ENCODE measurements at regions not wholly inside any gene's neighbourhood (a gene's known extent, or its start where the extent isn't known, plus 50 kb on each side); places are given as distances from the start of the nearest gene placed in this dataset.

DNA sequence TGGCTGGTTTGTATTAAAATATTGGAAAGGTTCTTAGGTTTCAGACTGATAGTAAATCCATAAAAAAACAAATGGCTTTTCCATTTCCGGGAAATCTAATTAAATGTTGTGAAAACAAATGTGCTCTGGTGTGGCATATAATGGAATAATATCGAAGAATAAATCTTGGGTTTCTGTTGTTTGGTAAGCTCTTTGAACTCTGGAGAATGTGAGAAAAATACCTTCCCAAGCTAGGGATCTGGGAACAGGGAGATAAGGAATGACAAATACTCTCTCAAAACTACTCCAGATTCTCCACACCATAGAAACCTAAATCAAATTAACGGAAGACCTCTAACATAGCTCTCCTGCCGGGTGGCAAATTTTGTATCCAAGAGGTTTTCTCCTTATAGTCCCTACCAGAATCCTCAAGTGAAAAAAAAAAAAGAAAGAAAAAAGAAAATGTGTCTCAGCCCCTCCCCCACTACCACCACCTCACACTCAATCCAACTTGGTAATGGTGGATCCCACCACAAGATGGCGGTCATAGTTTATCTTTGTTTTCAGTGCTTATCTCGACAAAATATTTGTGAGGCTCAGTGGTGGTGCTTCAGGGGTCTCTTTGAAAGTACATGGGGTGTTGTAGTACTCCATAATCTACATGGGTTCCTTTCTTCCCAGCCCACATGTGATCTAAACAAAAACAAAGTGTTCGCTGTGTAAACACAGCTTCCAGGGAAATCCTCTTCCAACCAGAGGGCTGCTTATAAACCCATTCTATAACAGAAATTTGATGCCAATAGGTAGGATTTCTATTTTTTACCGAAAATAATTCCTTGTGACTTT, 54.5 kb upstream of the FST start:
- DNase-seq (ENCODE audit: low spot score), result no peak
- intact Hi-C loops (cut with DNase I), result loop anchor here (5.0 to 10.0 kb wide), 2 partner anchors 161 to 259 kb away; no protein-coding TSS in a partner anchor

DNA sequence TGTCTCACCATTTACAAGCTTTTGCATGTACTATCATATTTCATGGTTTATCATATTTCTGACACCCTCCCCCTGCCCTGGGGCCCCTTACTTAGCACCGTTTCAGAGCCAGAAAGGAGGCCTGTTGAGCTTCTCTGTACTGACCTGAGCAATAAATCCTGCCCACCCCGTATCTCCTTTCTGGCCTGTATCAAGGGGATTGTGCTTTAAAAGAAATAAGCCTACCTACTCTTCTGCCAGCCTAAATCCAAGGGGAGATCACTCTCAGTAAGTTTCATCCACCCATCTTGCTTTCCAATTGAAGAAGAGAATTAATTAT, 54.0 kb upstream of the FST start:
- DNase-seq (ENCODE audit: low spot score), result no peak
- intact Hi-C loops (cut with DNase I), result loop anchor here (5.0 to 10.0 kb wide), 2 partner anchors 162 to 259 kb away; no protein-coding TSS in a partner anchor

DNA sequence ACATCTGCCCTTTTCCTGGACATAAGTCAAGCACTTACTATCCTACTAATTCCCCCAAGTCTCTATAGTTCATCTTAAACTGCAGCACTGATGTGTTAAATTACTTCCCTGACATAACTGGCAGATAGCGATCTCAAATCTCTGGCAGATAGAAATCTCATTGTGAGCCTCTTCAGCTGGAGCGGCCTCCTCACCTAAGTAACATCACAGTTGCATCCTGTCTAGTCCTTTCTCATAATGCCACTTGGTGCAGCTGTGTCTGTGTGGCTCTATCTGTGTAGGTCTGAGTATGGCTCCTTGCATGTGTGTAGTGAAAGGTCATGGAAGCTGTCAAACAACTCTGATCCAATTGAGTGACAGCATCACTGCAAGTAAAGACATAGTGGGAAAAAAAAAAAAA, 53.6 kb upstream of the FST start:
- intact Hi-C loops (cut with DNase I), result loop anchor here (5.0 to 10.0 kb wide), 2 partner anchors 162 to 260 kb away; no protein-coding TSS in a partner anchor

DNA sequence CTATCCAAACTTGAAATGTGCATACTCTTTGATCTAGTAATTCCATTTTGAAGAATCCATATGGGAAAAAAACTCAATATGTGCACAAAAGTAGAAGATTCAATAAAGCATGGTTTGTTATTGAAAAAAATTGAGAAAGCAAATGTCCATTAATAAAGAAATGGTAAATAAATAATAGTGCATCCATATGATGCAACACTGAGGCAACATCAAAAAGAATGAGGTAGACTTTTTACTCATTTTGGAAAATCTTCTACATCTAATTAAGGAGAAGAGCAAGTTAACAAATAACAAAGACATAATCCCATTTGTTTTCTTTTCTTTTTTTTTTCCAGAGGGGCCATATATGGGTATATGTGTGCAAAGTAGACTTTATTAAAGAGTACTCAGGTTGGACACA, 52.5 kb upstream of the FST start:
- DNase-seq (ENCODE audit: low spot score), result no peak
- intact Hi-C loops (cut with DNase I), result loop anchor here (5.0 to 10.0 kb wide), 2 partner anchors 163 to 261 kb away; no protein-coding TSS in a partner anchor

More for the DNA sequence above, 53.6 kb upstream of the FST start:
- no peak for DNase-seq (ENCODE audit: low spot score)

DNA sequence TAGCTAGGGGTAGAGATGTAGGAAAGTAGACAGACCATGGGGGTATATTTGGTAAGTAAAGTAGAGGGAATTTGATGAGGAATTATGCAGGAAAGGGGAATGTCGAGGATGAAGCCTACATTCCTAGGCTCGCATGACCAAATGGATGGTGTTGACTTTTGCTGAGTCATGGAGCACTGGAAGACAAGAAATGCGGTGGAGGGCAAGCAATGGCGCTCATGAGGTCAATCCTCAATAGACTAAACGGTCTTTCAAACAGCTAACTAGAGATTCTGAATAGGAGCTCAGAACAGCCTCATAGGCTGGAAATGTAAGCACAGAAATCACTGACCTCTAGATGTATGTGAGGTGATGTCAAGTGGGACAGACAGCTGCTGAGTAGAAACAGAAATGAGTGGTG, 50.7 kb upstream of the FST start:
- intact Hi-C loops (cut with DNase I), result loop anchor here (5.0 to 10.0 kb wide), 2 partner anchors 165 to 262 kb away; no protein-coding TSS in a partner anchor
- no peak for DNase-seq (ENCODE audit: low spot score)

DNA sequence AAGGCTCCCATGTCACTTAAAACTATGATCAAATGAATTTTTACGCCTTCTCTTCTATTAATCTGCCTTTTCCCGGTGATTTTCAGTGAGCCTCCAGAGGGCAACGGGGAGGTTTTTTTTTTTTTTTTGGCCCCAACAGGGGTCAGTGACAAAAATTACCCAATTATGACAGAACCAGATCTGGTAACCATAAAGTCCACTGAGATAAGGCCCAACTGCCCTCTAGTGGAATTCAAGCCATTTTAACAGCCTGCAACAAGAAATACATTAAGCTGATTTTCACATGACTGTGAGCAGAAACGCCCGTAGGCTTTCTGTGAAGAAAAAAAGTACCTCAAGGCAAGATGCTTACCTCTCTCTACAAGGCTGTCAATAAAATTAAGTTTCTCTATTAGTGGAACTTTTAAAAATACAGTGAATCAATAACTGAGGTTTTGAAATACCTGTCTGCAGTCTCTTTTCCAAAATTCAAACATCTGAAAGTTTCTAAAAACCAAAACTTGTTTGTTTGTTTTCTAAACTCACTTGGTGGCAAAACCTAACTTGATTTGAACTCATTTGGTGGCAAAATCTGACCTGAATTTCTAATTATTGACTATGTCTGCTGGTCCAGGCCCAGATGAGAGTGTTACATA, 49.7 kb upstream of the FST start:
- no peak for DNase-seq (ENCODE audit: low spot score)
- intact Hi-C loops (cut with DNase I), result no loop called here

Measured in cardiac septum (tissue), 1 donor.